ENCODE measurements at regions not wholly inside any gene's neighbourhood (a gene's known extent, or its start where the extent isn't known, plus 50 kb on each side); places are given as distances from the start of the nearest gene placed in this dataset.

- no peak for DNase-seq
These were observed 431.2 kb downstream of the GPM6A start for GRCh38 chr4:175380841-175381240.

DNA sequence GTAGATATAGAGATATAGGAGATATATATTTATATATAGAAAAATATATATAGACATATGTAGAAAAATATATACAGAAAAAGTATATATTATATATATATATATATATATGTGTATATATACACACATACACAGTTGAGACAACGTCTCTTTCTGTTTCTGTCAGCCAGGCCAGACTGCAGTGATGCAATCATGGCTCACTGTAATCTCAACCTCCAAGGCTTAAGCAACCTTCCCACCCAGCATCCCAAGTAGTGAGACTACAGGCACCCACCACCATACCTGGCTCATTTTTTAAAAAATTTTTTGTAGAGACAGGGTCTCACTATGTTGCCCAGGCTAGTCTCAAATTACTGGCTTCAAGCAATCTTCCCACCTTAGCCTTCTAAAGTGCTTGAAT, 426.3 kb downstream of the GPM6A start:
- DNase-seq, result no peak

GRCh38 chr4:175386776-175387507, 425.1 kb downstream of the GPM6A start:
- no peak for DNase-seq

- no peak for DNase-seq
These were observed 417.9 kb downstream of the GPM6A start for GRCh38 chr4:175394208-175394607.

DNA sequence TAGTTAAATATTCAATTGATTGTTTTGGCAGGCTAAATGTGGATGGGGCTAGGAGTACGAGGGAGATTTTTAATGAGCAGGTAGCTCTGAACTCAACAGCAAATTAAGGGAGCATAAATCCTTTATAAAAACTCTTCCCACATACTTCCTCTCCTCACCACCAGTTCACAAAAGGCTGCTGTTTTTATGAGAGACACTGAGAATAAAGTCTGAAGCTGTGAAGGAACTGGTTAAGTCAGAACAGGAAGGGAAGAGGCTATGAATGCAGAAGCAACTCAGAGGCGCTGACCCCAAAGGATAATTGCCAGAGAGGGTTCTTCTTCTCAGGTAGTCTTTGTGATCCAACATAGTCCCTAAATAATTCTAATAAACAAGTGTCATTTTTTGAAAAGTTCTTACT, 406.1 kb downstream of the GPM6A start:
- DNase-seq, result no peak

DNA sequence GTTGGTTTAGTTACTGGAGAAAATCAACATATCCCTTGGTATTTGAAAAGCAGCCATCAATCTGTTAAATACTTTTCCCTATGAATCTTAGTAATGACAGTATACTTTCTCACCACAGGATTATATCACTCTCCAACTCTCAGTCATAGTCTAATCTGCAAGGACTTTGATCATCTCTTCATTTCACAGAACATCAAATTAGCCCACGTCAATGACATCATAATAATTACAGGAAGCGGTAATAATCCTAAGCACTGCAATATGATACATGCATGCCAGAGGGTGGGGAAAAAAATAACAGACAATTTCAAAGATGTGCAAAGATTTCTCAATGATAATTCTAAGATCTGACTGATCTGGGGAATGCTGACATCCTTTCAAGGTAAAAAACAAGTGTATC, 404.1 kb downstream of the GPM6A start:
- DNase-seq, result no peak

DNA sequence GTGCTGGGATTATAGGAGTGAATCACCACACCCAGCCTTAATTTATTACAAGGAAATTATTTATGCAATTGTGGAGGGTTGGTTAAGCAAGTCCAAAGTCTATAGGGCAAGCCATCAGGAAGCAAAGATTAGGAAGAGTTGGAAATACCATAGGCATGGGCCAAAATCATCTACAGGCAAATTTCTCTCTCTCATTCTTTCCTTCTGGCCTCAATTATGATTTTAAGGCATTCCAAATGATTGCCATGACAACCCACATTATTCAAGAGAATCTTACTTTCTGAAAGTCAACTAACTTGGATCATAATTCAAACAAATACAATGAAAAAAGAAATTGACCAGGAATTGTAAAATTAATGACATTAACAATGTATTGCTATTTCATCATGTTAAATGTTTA, 400.8 kb downstream of the GPM6A start:
- DNase-seq, result no peak

- peak; percentile 50 for DNase-seq
These were observed 399.9 kb downstream of the GPM6A start for GRCh38 chr4:175412161-175412560.

GRCh38 chr4:175412746-175413145, 399.3 kb downstream of the GPM6A start:
- DNase-seq, result peak; percentile 80

DNA sequence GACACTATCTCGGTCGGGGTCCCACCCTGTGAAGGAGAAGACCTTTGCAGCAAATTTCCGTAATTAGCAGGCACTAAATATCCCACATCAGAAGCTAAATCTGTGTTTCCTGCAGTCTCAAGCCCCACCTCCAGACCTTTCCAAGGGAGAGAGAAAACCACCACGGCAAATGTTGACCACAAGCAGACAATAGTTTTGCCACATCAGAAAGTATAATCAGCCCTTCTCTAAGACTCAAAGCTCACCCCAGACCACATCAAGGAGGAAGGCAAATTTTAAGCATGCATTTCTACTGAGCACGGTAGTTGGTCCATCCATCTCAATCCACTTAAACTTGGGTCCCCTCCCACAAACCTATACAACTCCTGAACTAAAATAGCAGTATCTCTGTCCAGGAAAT, 398.5 kb downstream of the GPM6A start:
- DNase-seq, result peak; percentile 22

GRCh38 chr4:175414602-175415001, 397.5 kb downstream of the GPM6A start:
- no peak for DNase-seq

GRCh38 chr4:175418516-175418915, 393.5 kb downstream of the GPM6A start:
- no peak for DNase-seq

DNA sequence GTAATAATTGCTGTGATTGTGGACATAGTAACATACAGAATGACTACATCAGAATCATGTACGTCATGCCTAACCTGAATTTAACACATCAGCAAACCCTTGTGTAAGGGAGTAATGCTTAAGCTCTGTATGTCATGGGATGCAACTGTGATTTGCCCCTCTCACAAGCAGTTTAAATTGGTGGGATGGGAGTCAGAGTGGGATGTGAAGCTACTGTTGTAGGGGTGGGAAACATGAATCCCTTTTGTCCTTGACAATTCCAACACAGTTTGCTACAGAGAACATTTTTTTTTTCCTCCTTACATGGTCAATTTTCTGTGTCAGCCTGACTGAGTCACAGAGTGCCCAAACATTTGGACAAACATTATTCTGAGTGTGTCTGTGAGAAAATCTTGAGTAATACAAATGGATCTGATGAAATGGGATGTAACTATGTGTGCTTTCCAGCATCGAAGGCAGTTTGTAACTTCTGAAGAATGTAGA, 392.8 kb downstream of the GPM6A start:
- DNase-seq, result peak; percentile 93

DNA sequence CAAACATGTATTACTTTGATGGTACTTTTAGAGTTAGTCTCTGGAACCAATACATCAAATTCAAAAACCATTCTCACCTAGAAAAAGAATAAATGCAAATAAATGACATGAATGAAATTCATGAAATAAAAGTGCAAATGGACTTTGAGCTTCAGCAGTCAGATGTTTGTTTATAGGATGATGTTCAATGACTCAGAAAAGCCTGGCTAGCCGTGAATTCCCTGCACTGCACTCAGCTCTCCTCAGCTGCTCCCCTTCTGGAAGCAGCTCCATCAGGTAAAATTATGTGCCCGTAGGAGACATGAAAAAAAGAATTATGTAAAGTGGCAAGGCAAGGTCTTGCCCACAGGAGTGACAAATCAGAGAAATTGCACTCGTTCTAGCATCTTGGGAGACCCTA, 390.6 kb downstream of the GPM6A start:
- peak; percentile 61 for DNase-seq

DNA sequence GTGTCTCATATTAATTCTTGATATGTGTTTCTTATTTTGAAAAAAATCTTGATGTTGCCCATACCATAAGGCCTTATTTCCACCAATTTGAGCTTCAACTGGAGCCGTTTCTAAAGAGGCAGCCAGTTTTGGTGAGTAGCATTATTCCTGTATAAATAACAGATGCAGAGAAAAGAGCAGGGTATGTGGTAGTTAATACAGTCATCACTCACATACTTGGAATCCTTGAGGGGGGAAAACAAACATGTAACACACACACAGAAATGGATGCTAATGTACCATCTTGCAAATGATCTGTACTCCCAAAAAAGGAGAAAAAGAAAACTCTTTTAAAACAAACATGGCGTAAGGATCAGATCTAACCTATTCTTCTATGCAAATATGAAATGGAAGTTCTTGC, 389.7 kb downstream of the GPM6A start:
- peak; percentile 54 for DNase-seq

- no peak for DNase-seq
These were observed 388.0 kb downstream of the GPM6A start for GRCh38 chr4:175424111-175424510.

- no peak for DNase-seq
These were observed 384.3 kb downstream of the GPM6A start for GRCh38 chr4:175427751-175428150.

DNA sequence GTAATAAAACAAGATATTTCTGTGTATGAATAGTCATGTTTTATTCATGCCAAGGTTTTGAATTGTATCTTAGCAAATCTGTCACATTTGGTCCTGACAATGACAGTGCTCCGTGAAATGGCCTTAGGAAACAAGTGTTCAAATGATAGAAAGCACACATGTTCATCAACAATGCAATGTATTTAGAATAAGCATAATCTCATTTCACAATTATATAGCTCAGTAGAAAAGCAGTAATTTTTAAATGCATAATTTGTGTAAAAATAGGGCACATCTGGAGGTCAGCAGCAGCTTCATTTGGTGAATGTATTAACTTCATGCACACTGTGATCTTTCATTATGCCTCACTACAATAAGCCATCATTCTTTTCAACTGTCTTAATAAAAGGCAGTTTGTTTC, 380.4 kb downstream of the GPM6A start:
- no peak for DNase-seq

- no peak for DNase-seq
These were observed 376.7 kb downstream of the GPM6A start for GRCh38 chr4:175435381-175435783.

DNA sequence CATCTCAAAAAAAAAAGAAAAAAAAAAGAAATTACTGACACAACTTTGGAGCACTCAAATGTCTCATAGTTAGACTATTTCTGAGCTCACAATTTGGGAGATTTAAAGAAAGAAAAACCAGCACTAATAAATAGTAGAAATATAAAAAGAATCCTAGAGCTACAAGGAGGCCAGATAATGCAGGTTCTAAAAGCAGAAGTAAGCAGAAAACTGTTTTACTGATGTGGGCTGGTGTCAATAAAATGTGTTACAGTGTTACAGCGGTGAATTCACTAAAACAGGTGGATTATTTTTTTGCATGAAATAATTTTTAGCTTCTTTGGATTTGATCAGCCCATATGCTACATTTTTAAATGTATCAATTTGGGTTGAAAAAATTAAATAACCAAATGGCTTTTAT, 375.9 kb downstream of the GPM6A start:
- no peak for DNase-seq

DNA sequence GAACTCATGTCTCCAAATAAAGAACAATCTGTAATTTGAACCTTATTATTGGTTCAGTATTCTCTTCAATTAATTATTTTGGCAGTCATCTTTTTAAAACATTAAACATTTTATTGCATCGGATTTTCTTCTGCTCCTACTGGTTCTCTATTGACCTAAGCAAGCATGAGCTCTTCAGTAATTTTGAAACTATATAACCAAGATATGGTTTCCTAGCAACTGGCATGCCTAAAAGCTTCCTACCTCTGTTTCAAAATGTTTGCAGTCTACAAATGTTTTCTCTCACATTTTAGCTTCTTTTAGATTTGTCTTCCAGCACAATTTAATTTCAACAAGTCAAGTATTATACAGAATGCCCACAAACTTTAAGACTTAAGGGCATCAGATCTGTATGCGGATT, 371.3 kb downstream of the GPM6A start:
- DNase-seq, result no peak

DNA sequence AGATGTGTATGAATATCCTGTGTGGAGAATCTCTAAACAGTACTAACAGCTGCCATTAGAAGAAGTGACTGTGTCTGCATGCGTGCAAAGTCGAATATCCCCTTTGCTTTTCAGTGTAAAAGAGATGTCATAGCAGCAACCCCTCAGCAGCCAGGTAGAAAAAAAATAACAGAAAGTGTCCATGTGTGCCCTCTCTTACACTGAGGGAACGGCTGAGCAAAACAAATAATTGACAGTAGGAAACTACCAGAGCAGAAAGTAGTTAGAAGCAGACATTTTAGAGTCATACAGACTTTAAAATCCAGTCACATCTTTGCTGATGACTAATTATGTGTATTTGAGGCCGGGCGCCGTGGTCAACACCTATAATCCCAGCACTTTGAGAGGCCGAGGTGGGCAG, 370.8 kb downstream of the GPM6A start:
- DNase-seq, result no peak

DNA sequence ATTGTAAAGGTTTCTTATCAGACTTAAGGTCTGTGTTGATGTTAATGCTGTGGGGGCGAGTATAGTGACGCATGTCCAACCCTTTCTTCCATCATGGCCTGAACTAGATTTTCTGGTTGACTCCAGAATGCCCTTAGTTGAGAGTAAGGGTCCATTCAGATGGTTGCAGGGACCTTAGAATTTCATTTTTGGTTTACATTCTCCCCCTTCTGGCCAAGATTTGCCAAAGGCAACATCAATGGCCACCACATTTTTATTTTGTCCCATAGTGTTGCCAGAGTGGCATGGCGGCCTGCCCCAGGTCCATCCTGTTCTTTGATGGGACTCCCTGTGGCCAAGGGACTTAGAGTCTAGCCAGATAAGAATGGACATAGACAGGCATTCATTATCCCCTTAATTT, 368.5 kb downstream of the GPM6A start:
- DNase-seq, result no peak

DNA sequence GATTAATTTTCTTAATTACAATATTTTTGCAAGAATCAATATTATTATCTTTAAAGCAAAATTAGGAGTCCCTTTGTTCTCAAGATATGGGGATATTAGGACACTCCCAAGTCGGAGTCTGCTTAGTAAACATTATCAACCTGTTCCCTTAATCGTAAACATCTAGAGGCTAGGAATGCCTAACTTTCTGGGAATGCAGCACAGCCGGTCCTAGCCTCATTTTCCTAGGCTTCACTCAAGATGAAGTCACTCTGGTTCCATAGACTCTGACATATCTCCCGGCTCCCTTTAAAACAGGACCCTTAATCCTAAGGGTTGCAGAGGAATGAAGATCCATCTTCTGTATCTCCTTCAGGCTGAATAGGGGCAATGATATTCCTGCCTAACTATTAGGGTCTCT, 367.6 kb downstream of the GPM6A start:
- DNase-seq, result no peak

- DNase-seq, result no peak
These were observed 365.0 kb downstream of the GPM6A start for GRCh38 chr4:175447016-175447415.

Measured in EL (cell line).